ENCODE measurements at regions not wholly inside any gene's neighbourhood (a gene's known extent, or its start where the extent isn't known, plus 50 kb on each side); places are given as distances from the start of the nearest gene placed in this dataset.

GRCh38 chr3:66553441-66554113 is 52.8 kb upstream of the LRIG1 start:
- TF ChIP-seq, protein P1, sequence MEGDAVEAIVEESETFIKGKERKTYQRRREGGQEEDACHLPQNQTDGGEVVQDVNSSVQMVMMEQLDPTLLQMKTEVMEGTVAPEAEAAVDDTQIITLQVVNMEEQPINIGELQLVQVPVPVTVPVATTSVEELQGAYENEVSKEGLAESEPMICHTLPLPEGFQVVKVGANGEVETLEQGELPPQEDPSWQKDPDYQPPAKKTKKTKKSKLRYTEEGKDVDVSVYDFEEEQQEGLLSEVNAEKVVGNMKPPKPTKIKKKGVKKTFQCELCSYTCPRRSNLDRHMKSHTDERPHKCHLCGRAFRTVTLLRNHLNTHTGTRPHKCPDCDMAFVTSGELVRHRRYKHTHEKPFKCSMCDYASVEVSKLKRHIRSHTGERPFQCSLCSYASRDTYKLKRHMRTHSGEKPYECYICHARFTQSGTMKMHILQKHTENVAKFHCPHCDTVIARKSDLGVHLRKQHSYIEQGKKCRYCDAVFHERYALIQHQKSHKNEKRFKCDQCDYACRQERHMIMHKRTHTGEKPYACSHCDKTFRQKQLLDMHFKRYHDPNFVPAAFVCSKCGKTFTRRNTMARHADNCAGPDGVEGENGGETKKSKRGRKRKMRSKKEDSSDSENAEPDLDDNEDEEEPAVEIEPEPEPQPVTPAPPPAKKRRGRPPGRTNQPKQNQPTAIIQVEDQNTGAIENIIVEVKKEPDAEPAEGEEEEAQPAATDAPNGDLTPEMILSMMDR (conservative IDR thresholded peaks at IDR 0.05 in 1 of 2, IDR thresholded peaks at IDR 0.05 in 1 of 2; ENCODE audit: extremely low read depth in 1 of 2, insufficient read depth in 1 of 2, low read depth in 1 of 2, low read length in 2 of 2), result no peak
- no peak for TF ChIP-seq EZH2 (IDR thresholded peaks at IDR 0.05; ENCODE audit: borderline replicate concordance, low read length)
